HCEC 1CT (cell line): ENCODE measurements at regions not wholly inside any gene's neighbourhood (a gene's known extent, or its start where the extent isn't known, plus 50 kb on each side); places are given as distances from the start of the nearest gene placed in this dataset.

Experiments used
- DNase-seq: peaks from one replicate; pipeline ENCODE4 v3.0.0-alpha.2; 2017

GRCh38 chr18:76252880-76253279 lies 242.2 kb downstream of the ZNF516 start:
- no peak for DNase-seq

- DNase-seq = no peak
These were observed 242.9 kb downstream of the ZNF516 start for GRCh38 chr18:76252139-76252538.

DNA sequence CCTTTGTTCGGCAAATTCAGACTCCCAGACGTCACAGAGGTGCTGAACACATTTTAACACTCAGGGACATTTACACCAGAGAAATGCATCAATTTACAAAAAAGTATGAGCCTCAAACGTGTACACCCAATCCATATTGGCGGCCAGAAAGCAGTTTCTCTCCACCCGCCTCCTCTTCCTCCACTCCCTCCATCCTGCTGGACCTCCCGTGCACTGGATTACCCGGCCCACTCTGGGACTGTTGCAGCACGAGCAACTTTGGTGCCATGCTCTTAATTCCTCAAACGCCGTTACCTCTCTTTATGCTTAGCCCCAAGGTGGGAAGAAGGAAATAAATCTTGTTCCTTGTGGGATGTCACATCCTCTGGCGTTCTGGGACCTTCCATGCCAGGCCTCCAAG lies 243.4 kb downstream of the ZNF516 start:
- DNase-seq = no peak

DNA sequence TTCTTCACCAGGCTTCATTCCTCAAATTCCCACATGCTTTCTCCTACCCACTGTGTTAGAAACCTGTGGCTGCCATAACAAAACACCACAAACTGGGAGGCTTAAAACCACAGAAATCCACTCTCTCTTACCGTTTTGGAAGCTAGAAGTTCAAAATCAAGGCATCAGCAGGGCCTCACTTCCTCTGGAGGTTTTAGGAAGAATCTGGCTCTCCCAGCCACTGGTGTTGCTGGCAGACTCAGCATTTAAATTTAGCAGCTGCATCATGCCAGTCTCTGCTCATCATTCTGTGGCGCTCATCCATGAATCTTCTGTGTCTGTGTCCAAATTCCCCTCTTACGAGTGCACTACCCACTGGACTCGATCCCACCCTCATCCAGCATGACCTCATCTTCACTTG lies 248.5 kb downstream of the ZNF516 start:
- DNase-seq = no peak

GRCh38 chr18:76234676-76235060 lies 260.4 kb downstream of the ZNF516 start:
- no peak for DNase-seq

DNA sequence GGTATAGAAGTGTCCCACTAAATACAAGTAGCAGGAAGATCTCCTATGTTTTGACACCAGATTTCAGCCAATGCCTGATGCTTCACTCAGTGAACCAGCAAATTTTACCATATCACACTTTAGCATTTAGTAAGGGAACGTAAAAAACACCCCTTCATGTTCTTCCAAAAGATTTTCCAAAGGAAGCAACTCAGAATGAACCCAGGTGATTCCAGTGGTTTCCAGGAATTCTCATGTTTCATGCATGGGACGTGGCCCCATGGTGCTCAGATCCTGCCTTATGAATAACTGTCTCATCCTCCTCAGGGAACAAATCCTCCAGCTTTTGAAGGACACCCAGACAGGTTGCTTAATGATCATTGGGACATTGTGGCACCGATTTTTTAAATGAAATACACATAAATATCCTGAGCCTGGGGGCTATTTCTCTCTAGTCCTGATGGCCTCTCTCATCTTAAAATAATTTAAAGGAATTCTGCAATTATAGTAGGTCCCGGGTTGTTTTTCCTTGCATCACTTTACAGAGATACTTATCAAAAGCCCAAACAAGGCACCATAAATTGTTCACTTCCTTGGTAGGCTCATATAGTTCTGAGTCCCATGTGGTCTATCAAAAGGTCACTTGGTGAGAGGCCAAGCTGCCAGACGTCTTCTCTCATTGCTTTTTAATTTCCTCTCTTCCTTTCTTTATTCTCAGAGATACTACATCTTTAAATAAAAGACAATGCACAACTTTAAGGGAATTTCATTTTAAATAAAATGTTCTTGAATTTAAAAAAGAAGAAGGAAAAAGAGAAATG lies 261.0 kb downstream of the ZNF516 start:
- DNase-seq = no peak

DNA sequence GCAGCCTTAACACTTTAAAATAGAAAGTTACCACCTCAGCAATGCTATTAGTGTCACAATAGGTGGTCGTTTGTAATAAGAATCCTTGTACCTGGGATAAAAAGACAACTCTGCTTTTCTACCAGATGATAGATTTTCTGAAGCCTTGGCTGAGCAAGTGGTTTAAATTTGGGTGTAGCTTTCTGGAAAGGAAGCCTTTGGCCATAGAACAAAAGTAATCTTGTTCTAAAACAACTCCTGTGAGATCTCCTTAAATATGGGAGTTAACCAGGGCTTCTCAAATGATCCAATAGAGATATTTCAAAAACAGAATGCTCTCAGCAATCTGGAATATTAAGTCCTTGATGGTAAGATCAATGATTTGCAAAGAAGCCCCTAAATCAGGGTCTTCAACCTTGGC lies 261.6 kb downstream of the ZNF516 start:
- no peak for DNase-seq

DNA sequence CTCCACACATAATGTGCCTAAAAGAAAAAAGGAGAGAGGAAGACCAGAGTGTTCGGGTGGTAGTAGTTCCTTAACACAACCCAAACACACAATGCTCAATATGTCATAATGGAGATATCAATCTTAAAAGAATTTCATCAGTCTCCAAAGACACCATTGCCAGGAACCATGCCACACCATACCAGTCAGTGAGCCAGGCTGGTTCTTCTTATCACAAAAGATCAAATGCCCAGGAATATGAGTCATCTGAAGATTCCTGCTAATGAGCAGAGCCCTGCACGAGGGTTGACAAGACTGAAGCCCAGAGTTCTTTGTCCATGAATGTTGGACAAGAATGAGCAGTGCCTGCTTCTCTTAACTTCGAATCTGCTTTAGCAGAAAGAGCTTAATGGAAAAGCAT lies 262.3 kb downstream of the ZNF516 start:
- no peak for DNase-seq

- DNase-seq = no peak
These were observed 263.0 kb downstream of the ZNF516 start for GRCh38 chr18:76232010-76232409.

DNA sequence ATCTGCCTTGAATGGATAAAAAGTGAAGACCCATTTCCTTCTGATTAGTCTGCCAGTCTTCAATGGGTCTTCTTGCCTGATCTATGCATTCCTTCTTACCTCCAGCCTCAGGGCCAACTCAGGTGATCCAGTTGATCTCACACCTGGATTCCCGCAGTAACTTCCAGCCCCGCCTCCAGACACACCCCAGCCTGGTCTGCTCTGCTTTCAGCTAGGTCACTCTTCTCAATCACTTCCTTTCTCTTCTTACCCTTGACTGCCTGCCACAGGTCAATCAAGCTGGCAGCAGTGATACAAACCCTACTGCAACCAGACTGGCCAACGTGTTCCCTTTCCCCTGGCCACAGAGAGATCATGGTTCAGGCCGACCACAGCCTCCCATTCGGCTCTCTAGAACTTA lies 263.6 kb downstream of the ZNF516 start:
- DNase-seq = no peak

DNA sequence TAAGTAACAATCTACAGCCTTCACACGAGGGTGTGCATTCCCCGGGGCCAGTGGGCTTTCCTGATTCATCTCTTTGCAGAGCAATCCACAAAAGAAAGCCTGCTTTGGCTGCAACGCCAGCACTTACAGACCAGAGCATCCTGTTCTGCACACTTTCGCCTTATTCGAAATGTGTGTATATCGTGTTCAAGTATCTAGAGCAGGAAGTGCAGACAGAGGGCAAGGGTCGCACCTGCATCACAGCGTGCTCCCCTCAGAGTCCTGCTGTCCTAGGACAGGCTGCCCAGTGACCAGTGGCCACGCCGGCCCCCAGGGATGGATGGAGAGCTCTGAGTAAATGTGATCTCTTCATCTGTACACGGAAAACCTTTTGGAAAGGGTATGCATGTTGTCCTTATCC lies 264.3 kb downstream of the ZNF516 start:
- DNase-seq = no peak

DNA sequence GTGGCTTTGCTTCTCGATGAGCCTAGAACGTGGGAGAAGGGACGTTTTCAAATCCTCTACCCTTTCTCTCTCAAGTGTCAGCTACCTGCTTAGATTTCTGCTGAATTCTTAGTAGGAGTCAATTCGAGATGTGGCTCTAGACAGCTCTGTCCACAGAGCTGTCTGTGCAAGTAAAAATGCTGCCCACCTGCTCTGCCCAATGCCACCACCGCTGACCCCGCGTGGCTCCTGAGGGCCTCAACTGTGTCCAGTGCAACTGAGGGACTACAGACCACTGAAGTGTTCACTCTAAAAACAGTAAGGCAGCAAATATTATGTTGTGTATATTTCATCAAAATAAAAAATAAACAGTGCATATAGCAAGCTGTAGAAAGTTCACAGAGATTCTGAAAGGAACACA lies 266.3 kb downstream of the ZNF516 start:
- DNase-seq = no peak

- no peak for DNase-seq
These were observed 267.3 kb downstream of the ZNF516 start for GRCh38 chr18:76227759-76228158.

GRCh38 chr18:76223403-76223802 lies 271.6 kb downstream of the ZNF516 start:
- DNase-seq = no peak

DNA sequence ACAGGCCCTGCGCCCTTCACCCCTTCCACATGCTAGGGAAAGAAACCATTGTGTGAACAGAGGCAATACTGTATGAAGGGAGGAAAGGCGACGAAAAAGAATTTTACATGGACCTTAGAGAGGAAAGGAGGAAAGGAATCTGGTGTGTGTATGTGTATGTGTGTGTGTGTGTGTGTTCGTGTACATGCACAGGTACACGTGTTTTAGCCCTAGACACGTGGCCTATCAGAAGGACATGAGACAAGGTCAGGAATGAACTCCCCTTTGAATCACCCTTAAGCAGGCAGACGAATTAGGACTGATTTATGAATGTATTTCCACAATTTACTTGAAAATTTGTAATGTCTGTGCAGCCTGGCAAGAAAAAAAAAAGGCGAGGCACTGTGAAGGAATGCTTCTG lies 276.0 kb downstream of the ZNF516 start:
- no peak for DNase-seq

DNA sequence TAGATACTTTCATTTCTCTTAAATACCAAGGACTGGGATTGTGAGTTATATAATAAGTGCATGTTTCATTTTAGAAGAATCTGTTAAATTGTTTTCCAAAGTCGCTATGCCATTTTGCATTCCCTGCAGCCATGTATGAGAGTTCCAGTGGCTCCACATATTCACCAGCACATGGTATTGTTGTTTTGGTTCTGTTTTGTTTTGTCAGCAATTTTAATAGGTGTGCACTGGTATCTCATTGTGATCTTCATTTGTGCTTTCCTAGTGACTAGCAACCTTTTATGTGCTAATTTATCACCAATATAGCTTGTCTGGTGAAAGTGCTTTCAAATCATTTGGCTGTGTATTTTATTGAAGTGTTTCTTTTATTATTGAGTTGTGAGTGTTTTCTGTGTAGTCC lies 278.9 kb downstream of the ZNF516 start:
- no peak for DNase-seq

GRCh38 chr18:76213991-76214390 lies 281.1 kb downstream of the ZNF516 start:
- no peak for DNase-seq

GRCh38 chr18:76212960-76213359 lies 282.1 kb downstream of the ZNF516 start:
- no peak for DNase-seq

- peak; percentile 16 for DNase-seq
These were observed 285.4 kb downstream of the ZNF516 start for GRCh38 chr18:76209597-76209996.

DNA sequence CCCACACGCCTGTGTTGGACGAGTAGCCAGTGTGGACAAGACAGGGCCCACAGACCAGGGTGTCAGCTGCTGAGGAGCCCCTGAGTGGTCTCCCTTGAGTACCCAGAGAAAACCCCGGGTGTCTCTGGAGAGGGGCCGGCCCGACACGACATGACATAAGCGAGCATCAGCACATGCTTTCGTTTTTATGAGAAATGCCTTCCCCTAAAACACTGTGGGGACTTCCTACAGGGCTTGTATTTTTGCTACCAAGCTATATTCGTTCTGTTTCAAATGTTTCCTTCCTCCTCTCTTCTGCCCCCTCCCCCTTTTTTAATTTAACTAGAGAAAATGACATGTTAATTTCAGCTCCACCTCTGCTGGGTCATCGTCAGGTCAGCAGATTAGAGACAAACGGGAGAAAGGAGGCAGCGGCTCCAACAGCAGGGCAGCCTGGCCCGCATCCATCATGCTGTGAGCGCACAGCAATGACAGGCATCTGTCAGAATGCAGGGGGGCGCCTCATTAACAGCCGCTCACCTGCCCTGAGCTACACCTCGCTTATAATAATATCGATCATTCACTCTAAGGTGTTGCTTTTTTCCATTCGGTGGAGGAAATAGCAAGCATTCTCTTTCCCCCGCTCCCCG lies 286.2 kb downstream of the ZNF516 start:
- no peak for DNase-seq

- DNase-seq = no peak
These were observed 289.1 kb downstream of the ZNF516 start for GRCh38 chr18:76205906-76206305.

DNA sequence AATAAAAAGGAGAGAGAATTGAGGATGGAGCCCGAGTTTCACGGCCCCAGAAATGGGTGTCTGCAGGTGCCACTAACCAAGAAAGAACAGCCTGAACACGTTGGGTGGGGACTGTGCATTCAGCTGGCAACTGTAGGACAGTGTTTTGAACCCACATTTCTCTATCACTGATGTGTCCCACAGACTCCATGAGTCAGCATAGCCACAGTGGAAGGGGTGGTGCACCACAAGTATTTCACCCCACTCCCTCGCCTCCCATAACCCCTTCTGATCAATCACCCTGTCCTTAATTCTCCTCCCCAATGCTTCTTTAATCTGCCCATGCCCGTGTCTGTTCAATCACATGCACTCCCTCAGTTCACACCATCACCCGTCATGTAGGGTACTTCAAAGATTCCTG lies 291.5 kb downstream of the ZNF516 start:
- DNase-seq = no peak

DNA sequence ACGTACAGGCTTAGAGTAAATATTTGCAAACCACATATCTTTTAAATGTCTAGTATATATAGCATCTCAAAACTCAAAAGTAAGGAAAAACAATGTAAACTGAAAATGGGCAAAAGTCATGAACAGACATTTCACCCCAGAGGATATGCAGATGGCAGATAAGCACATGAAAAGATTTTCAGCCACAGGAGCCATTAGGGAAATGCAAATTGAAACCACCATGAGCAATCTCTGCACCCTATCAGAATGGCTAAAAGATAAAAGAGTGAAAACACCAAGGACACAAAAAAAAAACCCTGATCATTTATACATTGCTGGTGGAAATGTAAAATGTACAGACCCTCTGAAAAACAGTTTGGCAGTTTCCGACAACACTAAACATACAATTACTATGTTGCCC lies 292.7 kb downstream of the ZNF516 start:
- DNase-seq = no peak

- DNase-seq = no peak
These were observed 299.4 kb downstream of the ZNF516 start for GRCh38 chr18:76195601-76196000.

- DNase-seq = no peak
These were observed 306.9 kb downstream of the ZNF516 start for GRCh38 chr18:76188097-76188496.
